WI38 (cell line): ENCODE measurements at regions not wholly inside any gene's neighbourhood (a gene's known extent, or its start where the extent isn't known, plus 50 kb on each side); places are given as distances from the start of the nearest gene placed in this dataset.

Experiments used
- H3K4me3 ChIP-seq: 2 replicates; pipeline ENCODE4 v1.5.1; 2011; ENCODE audit warnings: low read depth, mild to moderate bottlenecking, control low read depth, low read length
- CTCF ChIP-seq: IDR thresholded peaks from 2 replicates; pipeline ENCODE4 v1.5.1; 2012; ENCODE audit warnings: low read depth, mild to moderate bottlenecking, control low read depth, low read length

GRCh38 chr2:122216071-122216470 lies 460.6 kb downstream of the TSN start:
- TF ChIP-seq CTCF = no peak
- H3K4me3 ChIP-seq = no peak overlapping the region

GRCh38 chr2:122216901-122217300 lies 461.4 kb downstream of the TSN start:
- no peak overlapping the region for H3K4me3 ChIP-seq
- TF ChIP-seq CTCF = no peak

GRCh38 chr2:122218596-122218995 lies 463.1 kb downstream of the TSN start:
- TF ChIP-seq CTCF = no peak
- no peak overlapping the region for H3K4me3 ChIP-seq

- no peak overlapping the region for H3K4me3 ChIP-seq
- TF ChIP-seq CTCF = no peak
Measured at GRCh38 chr2:122219504-122219903, 464.1 kb downstream of the TSN start.

- TF ChIP-seq CTCF = no peak
- no peak overlapping the region for H3K4me3 ChIP-seq
Measured at GRCh38 chr2:122221665-122222064, 466.2 kb downstream of the TSN start.

GRCh38 chr2:122231296-122231695 lies 475.8 kb downstream of the TSN start:
- TF ChIP-seq CTCF = no peak
- no peak overlapping the region for H3K4me3 ChIP-seq

GRCh38 chr2:122233372-122233771 lies 477.9 kb downstream of the TSN start:
- TF ChIP-seq CTCF = no peak
- no peak overlapping the region for H3K4me3 ChIP-seq
